ENCODE measurements at regions not wholly inside any gene's neighbourhood (a gene's known extent, or its start where the extent isn't known, plus 50 kb on each side); places are given as distances from the start of the nearest gene placed in this dataset.

GRCh38 chr20:50386641-50386960 is 123.6 kb upstream of the PTPN1 start:
- peaks cover 19 to 34% of the 10 kb centered on the region in 2 donors for H3K4me1 ChIP-seq (ENCODE audit: control insufficient read depth in 2 of 2, insufficient read depth in 2 of 2, low read length in 2 of 2)
- H3K27ac Mint-ChIP-seq = peak overlapping the region in 8 of 9 donors; percentile 52 to 90 (median 86)
- H3K9me3 ChIP-seq (ENCODE audit: control insufficient read depth in 2 of 3, low read length in 3 of 3) = no peaks in the 10 kb centered on the region
- no peak overlapping the region for H3K27ac ChIP-seq (ENCODE audit: low read depth, low read length)
- H3K4me1 Mint-ChIP-seq = peaks cover 40 to 67% (median 53%) of the 10 kb centered on the region in 7 donors
- POLR2A ChIA-PET = no interaction called here
- intact Hi-C loops (cut with micrococcal nuclease) = loop anchor here (1.0 to 5.0 kb wide), 3 partner anchors 47 to 196 kb away; partner anchors contain the start of gene CEBPB (in 2 of the 2)
- H3K4me3 Mint-ChIP-seq = peak overlapping the region in 9 of 10 donors; percentile 42 to 76 (median 63)
- DNase-seq (peak in 1 of 9 donors; percentile 53), ATAC-seq (no peak)
- H3K9me3 Mint-ChIP-seq = no peaks in the 10 kb centered on the region
- H3K27me3 Mint-ChIP-seq = no peaks in the 10 kb centered on the region
- no peaks in the 10 kb centered on the region for H3K27me3 ChIP-seq (ENCODE audit: control insufficient read depth in 2 of 2, insufficient read depth in 2 of 2, low read length in 2 of 2)
- peaks cover 0 to 4% (median 0%) of the 10 kb centered on the region in 5 donors for H3K36me3 Mint-ChIP-seq
- H3K4me3 ChIP-seq (ENCODE audit: low read length) = no peak overlapping the region
- no peaks in the 10 kb centered on the region for H3K36me3 ChIP-seq (ENCODE audit: control insufficient read depth in 2 of 3, insufficient read depth in 3 of 3, low read length in 3 of 3)
- CTCF ChIA-PET = interaction anchor here (1.6 kb wide), 1 partner anchor 76 kb away, joined by 5 read pairs; no protein-coding TSS in a partner anchor

- DNase-seq (no peak), ATAC-seq (no peak)
- Mint-ChIP-seq H3K27me3 (no peaks in the 10 kb centered on the region), H3K4me1 (peaks cover 32 to 65% (median 49%) of the 10 kb centered on the region in 7 donors), H3K4me3 (peak overlapping the region in 4 of 10 donors; percentile 26 to 67 (median 58)), H3K36me3 (peaks cover 0 to 4% (median 0%) of the 10 kb centered on the region in 5 donors), H3K9me3 (no peaks in the 10 kb centered on the region), H3K27ac (peak overlapping the region in 8 of 9 donors; percentile 33 to 94 (median 82))
- Histone ChIP-seq H3K9me3 (ENCODE audit: control insufficient read depth in 2 of 3, low read length in 3 of 3) (no peaks in the 10 kb centered on the region), H3K27me3 (ENCODE audit: control insufficient read depth in 2 of 2, insufficient read depth in 2 of 2, low read length in 2 of 2) (no peaks in the 10 kb centered on the region), H3K27ac (ENCODE audit: low read depth, low read length) (no peak overlapping the region), H3K4me3 (ENCODE audit: low read length) (no peak overlapping the region), H3K4me1 (ENCODE audit: control insufficient read depth in 2 of 2, insufficient read depth in 2 of 2, low read length in 2 of 2) (peaks cover 13 to 26% of the 10 kb centered on the region in 2 donors), H3K36me3 (ENCODE audit: control insufficient read depth in 2 of 3, insufficient read depth in 3 of 3, low read length in 3 of 3) (no peaks in the 10 kb centered on the region)
- ChIA-PET POLR2A (no interaction called here), CTCF (interaction anchor here (0.7 to 1.6 kb wide), 2 partner anchors 75 to 714 kb away, joined by 5 read pairs; no protein-coding TSS in a partner anchor)
- intact Hi-C loops (cut with micrococcal nuclease) = loop anchor here (2.0 to 5.0 kb wide), 2 partner anchors 50 to 197 kb away; partner anchors contain the start of gene CEBPB (in 2 of the 2)
Measured at GRCh38 chr20:50387218-50387995, 122.8 kb upstream of the PTPN1 start.

DNA sequence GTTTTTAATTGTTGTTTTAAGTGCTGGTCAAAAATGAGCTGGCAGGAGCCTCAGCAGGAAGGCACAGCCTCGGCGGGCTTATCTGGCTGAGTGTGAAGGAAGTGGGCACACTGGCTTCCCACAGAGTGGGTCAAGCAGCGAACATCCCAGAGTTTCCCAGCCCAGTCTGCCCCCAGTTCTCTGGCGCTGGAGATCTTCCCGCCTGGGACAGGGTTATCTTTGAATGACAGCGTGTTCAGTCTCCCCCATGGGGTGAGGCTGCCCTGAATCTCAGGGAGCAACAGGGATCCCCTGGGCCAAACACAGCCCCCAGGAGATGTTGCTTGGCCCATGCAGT is 122.2 kb upstream of the PTPN1 start:
- no peaks in the 10 kb centered on the region for H3K9me3 Mint-ChIP-seq
- no peak overlapping the region for H3K4me3 ChIP-seq (ENCODE audit: low read length)
- DNase-seq = no peak
- intact Hi-C loops (cut with micrococcal nuclease) = loop anchor here (2.0 to 5.0 kb wide), 2 partner anchors 51 to 197 kb away; partner anchors contain the start of gene CEBPB (in 2 of the 2)
- H3K4me3 Mint-ChIP-seq = no peak overlapping the region
- POLR2A ChIA-PET = no interaction called here
- no peaks in the 10 kb centered on the region for H3K9me3 ChIP-seq (ENCODE audit: control insufficient read depth in 2 of 3, low read length in 3 of 3)
- no peaks in the 10 kb centered on the region for H3K27me3 Mint-ChIP-seq
- ATAC-seq = no peak
- no peaks in the 10 kb centered on the region for H3K36me3 ChIP-seq (ENCODE audit: control insufficient read depth in 2 of 3, insufficient read depth in 3 of 3, low read length in 3 of 3)
- no peaks in the 10 kb centered on the region for H3K27me3 ChIP-seq (ENCODE audit: control insufficient read depth in 2 of 2, insufficient read depth in 2 of 2, low read length in 2 of 2)
- H3K4me1 ChIP-seq (ENCODE audit: control insufficient read depth in 2 of 2, insufficient read depth in 2 of 2, low read length in 2 of 2) = peaks cover 13 to 24% of the 10 kb centered on the region in 2 donors
- peak overlapping the region in 4 of 9 donors; percentile 38 to 76 (median 55) for H3K27ac Mint-ChIP-seq
- H3K27ac ChIP-seq (ENCODE audit: low read depth, low read length) = no peak overlapping the region
- peaks cover 32 to 61% (median 48%) of the 10 kb centered on the region in 7 donors for H3K4me1 Mint-ChIP-seq
- CTCF ChIA-PET = interaction anchor here (0.7 to 1.6 kb wide), 2 partner anchors 74 to 714 kb away, joined by 5 read pairs; no protein-coding TSS in a partner anchor
- H3K36me3 Mint-ChIP-seq = peaks cover 0 to 4% (median 0%) of the 10 kb centered on the region in 5 donors

- CTCF ChIA-PET = no interaction called here
- DNase-seq (peak in 1 of 9 donors; percentile 22), ATAC-seq (no peak)
- H3K27ac ChIP-seq (ENCODE audit: low read depth, low read length) = no peak overlapping the region
- H3K4me1 ChIP-seq (ENCODE audit: control insufficient read depth in 2 of 2, insufficient read depth in 2 of 2, low read length in 2 of 2) = peaks cover 13 to 24% of the 10 kb centered on the region in 2 donors
- intact Hi-C loops (cut with micrococcal nuclease) = loop anchor here in 1 of 2 donors (5.0 kb wide), 1 partner anchor 52 kb away; no protein-coding TSS in a partner anchor
- Mint-ChIP-seq H3K9me3 (no peaks in the 10 kb centered on the region), H3K4me1 (peaks cover 26 to 52% (median 40%) of the 10 kb centered on the region in 7 donors), H3K4me3 (peak overlapping the region in 3 of 10 donors; percentile 5 to 48 (median 36)), H3K36me3 (peaks cover 0 to 4% (median 0%) of the 10 kb centered on the region in 5 donors), H3K27me3 (peaks cover 0 to 2% (median 0%) of the 10 kb centered on the region in 5 donors), H3K27ac (peak overlapping the region in 8 of 9 donors; percentile 38 to 79 (median 70))
- POLR2A ChIA-PET = no interaction called here
- H3K9me3 ChIP-seq (ENCODE audit: control insufficient read depth in 2 of 3, low read length in 3 of 3) = no peaks in the 10 kb centered on the region
- H3K27me3 ChIP-seq (ENCODE audit: control insufficient read depth in 2 of 2, insufficient read depth in 2 of 2, low read length in 2 of 2) = no peaks in the 10 kb centered on the region
- H3K4me3 ChIP-seq (ENCODE audit: low read length) = no peak overlapping the region
- no peaks in the 10 kb centered on the region for H3K36me3 ChIP-seq (ENCODE audit: control insufficient read depth in 2 of 3, insufficient read depth in 3 of 3, low read length in 3 of 3)
Measured at GRCh38 chr20:50388733-50389437, 121.3 kb upstream of the PTPN1 start.

DNA sequence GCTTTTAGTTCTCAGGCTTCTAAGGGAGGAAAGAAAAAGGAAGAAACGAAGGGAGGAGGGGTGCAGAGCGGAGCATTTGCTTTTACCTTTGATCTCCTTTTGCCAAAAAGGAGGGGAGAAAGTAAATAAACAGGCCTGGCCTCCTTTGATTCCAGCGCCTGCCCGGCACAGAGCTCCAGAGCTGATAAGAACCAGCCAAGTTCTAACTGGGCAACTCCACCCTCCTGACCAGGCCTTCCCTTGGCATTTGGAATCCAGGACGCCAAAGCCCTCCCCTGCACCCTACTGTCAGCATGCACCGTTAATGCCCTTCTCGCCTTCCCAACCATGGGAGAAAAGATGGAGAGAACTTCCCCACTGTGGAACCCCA is 120.8 kb upstream of the PTPN1 start:
- no peaks in the 10 kb centered on the region for H3K9me3 ChIP-seq (ENCODE audit: control insufficient read depth in 2 of 3, low read length in 3 of 3)
- peaks cover 26 to 52% (median 40%) of the 10 kb centered on the region in 7 donors for H3K4me1 Mint-ChIP-seq
- ChIA-PET CTCF (no interaction called here), POLR2A (no interaction called here)
- peak overlapping the region in 5 of 9 donors; percentile 38 to 90 (median 63) for H3K27ac Mint-ChIP-seq
- intact Hi-C loops (cut with micrococcal nuclease) = loop anchor here in 1 of 2 donors (5.0 kb wide), 1 partner anchor 52 kb away; no protein-coding TSS in a partner anchor
- H3K4me1 ChIP-seq (ENCODE audit: control insufficient read depth in 2 of 2, insufficient read depth in 2 of 2, low read length in 2 of 2) = peaks cover 13 to 24% of the 10 kb centered on the region in 2 donors
- H3K36me3 ChIP-seq (ENCODE audit: control insufficient read depth in 2 of 3, insufficient read depth in 3 of 3, low read length in 3 of 3) = no peaks in the 10 kb centered on the region
- H3K4me3 ChIP-seq (ENCODE audit: low read length) = no peak overlapping the region
- peaks cover 0 to 4% (median 0%) of the 10 kb centered on the region in 5 donors for H3K27me3 Mint-ChIP-seq
- no peak overlapping the region for H3K27ac ChIP-seq (ENCODE audit: low read depth, low read length)
- ATAC-seq (no peak), DNase-seq (peak in 1 of 9 donors; percentile 18)
- peaks cover 0 to 4% (median 0%) of the 10 kb centered on the region in 5 donors for H3K36me3 Mint-ChIP-seq
- H3K4me3 Mint-ChIP-seq = peak overlapping the region in 1 of 10 donors; percentile 5
- no peaks in the 10 kb centered on the region for H3K9me3 Mint-ChIP-seq
- no peaks in the 10 kb centered on the region for H3K27me3 ChIP-seq (ENCODE audit: control insufficient read depth in 2 of 2, insufficient read depth in 2 of 2, low read length in 2 of 2)

DNA sequence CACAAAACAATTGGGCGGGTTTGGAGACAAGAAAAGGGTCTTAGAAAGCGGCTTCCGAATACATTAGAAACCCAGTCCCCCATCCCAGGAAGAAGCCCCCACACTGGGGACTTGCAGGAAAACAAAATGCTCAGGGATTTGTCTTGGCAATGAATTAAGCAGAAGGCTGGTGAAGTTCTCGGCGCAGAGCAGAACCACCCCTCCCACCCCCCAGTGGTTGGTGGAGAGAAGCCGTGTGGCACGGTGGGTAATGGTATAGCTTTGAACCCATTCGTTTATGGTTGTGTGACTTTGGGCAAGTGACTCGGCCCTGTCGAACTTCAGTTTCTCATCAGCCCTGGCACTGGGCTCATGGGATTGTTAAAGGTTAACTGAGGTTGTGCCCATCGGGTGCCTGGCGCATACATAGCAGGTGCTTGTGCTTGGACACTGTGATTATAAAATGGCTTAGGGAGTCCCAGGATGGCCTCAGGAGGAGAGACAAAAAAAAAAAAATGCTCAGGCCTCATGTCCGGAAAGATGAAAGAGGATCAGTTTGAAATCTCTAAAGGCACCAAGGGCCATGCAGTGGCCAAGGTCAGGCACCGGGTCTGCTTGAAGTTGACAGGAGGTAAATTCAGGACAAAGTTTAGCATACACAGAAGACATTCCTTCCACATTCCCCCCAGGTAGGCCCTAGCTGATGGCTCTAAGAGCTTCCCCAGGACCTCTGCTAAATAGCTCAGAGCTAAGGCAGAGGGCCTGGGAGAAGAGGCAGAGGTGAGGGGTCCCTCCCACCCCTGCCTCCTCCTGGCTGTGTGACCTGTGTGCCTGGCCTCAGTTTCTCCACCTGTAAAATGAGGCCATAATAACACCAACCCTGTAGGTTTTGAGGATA is 120.1 kb upstream of the PTPN1 start:
- H3K9me3 Mint-ChIP-seq = no peaks in the 10 kb centered on the region
- Histone ChIP-seq H3K27ac (ENCODE audit: low read depth, low read length) (no peak overlapping the region), H3K9me3 (ENCODE audit: control insufficient read depth in 2 of 3, low read length in 3 of 3) (no peaks in the 10 kb centered on the region), H3K27me3 (ENCODE audit: control insufficient read depth in 2 of 2, insufficient read depth in 2 of 2, low read length in 2 of 2) (no peaks in the 10 kb centered on the region), H3K4me3 (ENCODE audit: low read length) (no peak overlapping the region), H3K36me3 (ENCODE audit: control insufficient read depth in 2 of 3, insufficient read depth in 3 of 3, low read length in 3 of 3) (no peaks in the 10 kb centered on the region), H3K4me1 (ENCODE audit: control insufficient read depth in 2 of 2, insufficient read depth in 2 of 2, low read length in 2 of 2) (peaks cover 13 to 19% of the 10 kb centered on the region in 2 donors)
- ChIA-PET POLR2A (no interaction called here), CTCF (no interaction called here)
- no peak for DNase-seq
- peaks cover 22 to 46% (median 35%) of the 10 kb centered on the region in 7 donors for H3K4me1 Mint-ChIP-seq
- no peak overlapping the region for H3K4me3 Mint-ChIP-seq
- no peak for ATAC-seq
- H3K27ac Mint-ChIP-seq = peak overlapping the region in 6 of 9 donors; percentile 2 to 90 (median 64)
- intact Hi-C loops (cut with micrococcal nuclease) = loop anchor here in 1 of 2 donors (5.0 kb wide), 1 partner anchor 53 kb away; no protein-coding TSS in a partner anchor
- peaks cover 0 to 8% (median 0%) of the 10 kb centered on the region in 5 donors for H3K27me3 Mint-ChIP-seq
- H3K36me3 Mint-ChIP-seq = peaks cover 0 to under 1% (median 0%) of the 10 kb centered on the region in 5 donors
